Activated CD4-positive, alpha-beta memory T cell treated with anti-CD3 and anti-CD28 coated beads, Interleukin-2, amount 10 ng/mL, durations not matched to agents 7 days and 5 days (primary cell): ENCODE measurements at regions not wholly inside any gene's neighbourhood (a gene's known extent, or its start where the extent isn't known, plus 50 kb on each side); places are given as distances from the start of the nearest gene placed in this dataset.

Source experiments
- CTCF ChIA-PET: fragments of 350-600 bp; sonication (Branson Sonifier 250); formaldehyde crosslinking; loops from one replicate; lab custom pipeline; 2021; ENCODE audit warnings: antibody characterized with exemption, inconsistent platforms; lab: Charles Lee
- POLR2A ChIA-PET: fragments of 350-600 bp; sonication (Branson Sonifier 250); formaldehyde crosslinking; loops from one replicate; lab custom pipeline; 2021; ENCODE audit warnings: antibody characterized with exemption; lab: Charles Lee
- DNase-seq: peaks from one replicate; pipeline ENCODE4 v3.0.0-alpha.2; 2020
- H3K27ac Mint-ChIP-seq: one replicate; pipeline ENCODE4 v1.8.0; 2021; ENCODE audit warnings: mild to moderate bottlenecking, mixed read lengths
- H3K27me3 Mint-ChIP-seq: one replicate; pipeline ENCODE4 v1.8.0; 2021; ENCODE audit warnings: mixed read lengths
- H3K36me3 Mint-ChIP-seq: one replicate; pipeline ENCODE4 v1.8.0; 2021; ENCODE audit warnings: low read depth, mixed read lengths
- H3K4me1 Mint-ChIP-seq: one replicate; pipeline ENCODE4 v1.8.0; 2021; ENCODE audit warnings: mixed read lengths
- H3K4me3 Mint-ChIP-seq: one replicate; pipeline ENCODE4 v1.8.0; 2021; ENCODE audit warnings: mild to moderate bottlenecking, mixed read lengths
- H3K9me3 Mint-ChIP-seq: one replicate; pipeline ENCODE4 v1.8.0; 2021; ENCODE audit warnings: mixed read lengths

- no peaks in the 10 kb centered on the region for H3K27me3 Mint-ChIP-seq
- no peak for DNase-seq
- H3K9me3 Mint-ChIP-seq, result no peaks in the 10 kb centered on the region
- H3K4me3 Mint-ChIP-seq, result no peak overlapping the region
- H3K27ac Mint-ChIP-seq, result no peak overlapping the region
- ChIA-PET POLR2A (no interaction called here), CTCF (no interaction called here)
- H3K36me3 Mint-ChIP-seq, result no peaks in the 10 kb centered on the region
- no peaks in the 10 kb centered on the region for H3K4me1 Mint-ChIP-seq
These were observed 433.6 kb downstream of the PMP22 start for GRCh38 chr17:14831491-14831890.

- H3K27me3 Mint-ChIP-seq, result no peaks in the 10 kb centered on the region
- no peaks in the 10 kb centered on the region for H3K4me1 Mint-ChIP-seq
- ChIA-PET POLR2A (no interaction called here), CTCF (no interaction called here)
- no peak overlapping the region for H3K4me3 Mint-ChIP-seq
- H3K36me3 Mint-ChIP-seq, result no peaks in the 10 kb centered on the region
- no peak overlapping the region for H3K27ac Mint-ChIP-seq
- no peak for DNase-seq
- H3K9me3 Mint-ChIP-seq, result peaks cover 2% of the 10 kb centered on the region
These were observed 437.7 kb downstream of the PMP22 start for GRCh38 chr17:14827396-14827919.

GRCh38 chr17:14826358-14826757 lies 438.8 kb downstream of the PMP22 start:
- Mint-ChIP-seq H3K9me3 (peaks cover 2% of the 10 kb centered on the region), H3K4me1 (no peaks in the 10 kb centered on the region), H3K4me3 (no peak overlapping the region), H3K36me3 (no peaks in the 10 kb centered on the region), H3K27me3 (no peaks in the 10 kb centered on the region), H3K27ac (no peak overlapping the region)
- POLR2A ChIA-PET, result no interaction called here
- no peak for DNase-seq
- CTCF ChIA-PET, result no interaction called here

- H3K9me3 Mint-ChIP-seq, result peaks cover 11% of the 10 kb centered on the region
- H3K27ac Mint-ChIP-seq, result no peak overlapping the region
- ChIA-PET POLR2A (no interaction called here), CTCF (no interaction called here)
- H3K4me3 Mint-ChIP-seq, result no peak overlapping the region
- H3K36me3 Mint-ChIP-seq, result no peaks in the 10 kb centered on the region
- no peaks in the 10 kb centered on the region for H3K27me3 Mint-ChIP-seq
- H3K4me1 Mint-ChIP-seq, result no peaks in the 10 kb centered on the region
- DNase-seq, result no peak
These were observed 446.7 kb downstream of the PMP22 start for GRCh38 chr17:14818469-14818868.

- POLR2A ChIA-PET, result no interaction called here
- Mint-ChIP-seq H3K4me3 (no peak overlapping the region), H3K4me1 (no peaks in the 10 kb centered on the region), H3K36me3 (no peaks in the 10 kb centered on the region), H3K9me3 (peaks cover 8% of the 10 kb centered on the region), H3K27me3 (no peaks in the 10 kb centered on the region), H3K27ac (no peak overlapping the region)
- no peak for DNase-seq
- CTCF ChIA-PET, result no interaction called here
These were observed 450.0 kb downstream of the PMP22 start for GRCh38 chr17:14815079-14815478.

GRCh38 chr17:14813649-14814370 lies 451.3 kb downstream of the PMP22 start:
- CTCF ChIA-PET, result interaction anchor here (1.2 kb wide), 1 partner anchor 1217 kb away, joined by 3 read pairs; no protein-coding TSS in a partner anchor
- H3K4me3 Mint-ChIP-seq, result no peak overlapping the region
- H3K4me1 Mint-ChIP-seq, result no peaks in the 10 kb centered on the region
- POLR2A ChIA-PET, result interaction anchor here (0.6 kb wide), 1 partner anchor 38 kb away, joined by 3 read pairs; no protein-coding TSS in a partner anchor
- no peak overlapping the region for H3K27ac Mint-ChIP-seq
- H3K27me3 Mint-ChIP-seq, result no peaks in the 10 kb centered on the region
- no peaks in the 10 kb centered on the region for H3K36me3 Mint-ChIP-seq
- peaks cover 8% of the 10 kb centered on the region for H3K9me3 Mint-ChIP-seq
- no peak for DNase-seq

- H3K36me3 Mint-ChIP-seq, result no peaks in the 10 kb centered on the region
- H3K27ac Mint-ChIP-seq, result no peak overlapping the region
- H3K27me3 Mint-ChIP-seq, result peaks cover 2% of the 10 kb centered on the region
- CTCF ChIA-PET, result no interaction called here
- H3K9me3 Mint-ChIP-seq, result no peaks in the 10 kb centered on the region
- POLR2A ChIA-PET, result interaction anchor here (0.8 kb wide), 1 partner anchor 94 kb away, joined by 4 read pairs; no protein-coding TSS in a partner anchor
- H3K4me1 Mint-ChIP-seq, result no peaks in the 10 kb centered on the region
- no peak for DNase-seq
- H3K4me3 Mint-ChIP-seq, result no peak overlapping the region
These were observed 456.7 kb downstream of the PMP22 start for GRCh38 chr17:14808425-14808824.

GRCh38 chr17:14805348-14805747 lies 459.8 kb downstream of the PMP22 start:
- H3K36me3 Mint-ChIP-seq, result no peaks in the 10 kb centered on the region
- H3K27me3 Mint-ChIP-seq, result peaks cover 2% of the 10 kb centered on the region
- no peak overlapping the region for H3K27ac Mint-ChIP-seq
- H3K4me1 Mint-ChIP-seq, result no peaks in the 10 kb centered on the region
- POLR2A ChIA-PET, result no interaction called here
- H3K4me3 Mint-ChIP-seq, result no peak overlapping the region
- no peaks in the 10 kb centered on the region for H3K9me3 Mint-ChIP-seq
- CTCF ChIA-PET, result no interaction called here
- DNase-seq, result no peak

- ChIA-PET POLR2A (no interaction called here), CTCF (no interaction called here)
- DNase-seq, result no peak
- H3K9me3 Mint-ChIP-seq, result peaks cover 3% of the 10 kb centered on the region
- H3K4me3 Mint-ChIP-seq, result no peak overlapping the region
- peaks cover 2% of the 10 kb centered on the region for H3K27me3 Mint-ChIP-seq
- no peak overlapping the region for H3K27ac Mint-ChIP-seq
- no peaks in the 10 kb centered on the region for H3K4me1 Mint-ChIP-seq
- no peaks in the 10 kb centered on the region for H3K36me3 Mint-ChIP-seq
These were observed 461.3 kb downstream of the PMP22 start for GRCh38 chr17:14803826-14804225.

GRCh38 chr17:14797801-14798200 lies 467.3 kb downstream of the PMP22 start:
- no peak overlapping the region for H3K4me3 Mint-ChIP-seq
- CTCF ChIA-PET, result no interaction called here
- POLR2A ChIA-PET, result no interaction called here
- DNase-seq, result no peak
- peaks cover 3% of the 10 kb centered on the region for H3K9me3 Mint-ChIP-seq
- H3K27ac Mint-ChIP-seq, result no peak overlapping the region
- no peaks in the 10 kb centered on the region for H3K36me3 Mint-ChIP-seq
- H3K4me1 Mint-ChIP-seq, result no peaks in the 10 kb centered on the region
- no peaks in the 10 kb centered on the region for H3K27me3 Mint-ChIP-seq

GRCh38 chr17:14797021-14797420 lies 468.1 kb downstream of the PMP22 start:
- CTCF ChIA-PET, result no interaction called here

GRCh38 chr17:14794961-14795360 lies 470.2 kb downstream of the PMP22 start:
- peaks cover 4% of the 10 kb centered on the region for H3K27me3 Mint-ChIP-seq
- no peaks in the 10 kb centered on the region for H3K36me3 Mint-ChIP-seq
- peaks cover 3% of the 10 kb centered on the region for H3K9me3 Mint-ChIP-seq
- no peak overlapping the region for H3K4me3 Mint-ChIP-seq
- ChIA-PET CTCF (no interaction called here), POLR2A (no interaction called here)
- no peaks in the 10 kb centered on the region for H3K4me1 Mint-ChIP-seq
- no peak for DNase-seq
- no peak overlapping the region for H3K27ac Mint-ChIP-seq

More at GRCh38 chr17:14797021-14797420, 468.1 kb downstream of the PMP22 start:
- POLR2A ChIA-PET, result no interaction called here
- peaks cover 2% of the 10 kb centered on the region for H3K27me3 Mint-ChIP-seq
- no peaks in the 10 kb centered on the region for H3K4me1 Mint-ChIP-seq
- DNase-seq, result no peak
- no peaks in the 10 kb centered on the region for H3K36me3 Mint-ChIP-seq
- H3K9me3 Mint-ChIP-seq, result peaks cover 3% of the 10 kb centered on the region
- no peak overlapping the region for H3K4me3 Mint-ChIP-seq
- no peak overlapping the region for H3K27ac Mint-ChIP-seq

- POLR2A ChIA-PET, result no interaction called here
- no peak overlapping the region for H3K27ac Mint-ChIP-seq
- H3K36me3 Mint-ChIP-seq, result no peaks in the 10 kb centered on the region
- H3K27me3 Mint-ChIP-seq, result peaks cover 12% of the 10 kb centered on the region
- H3K4me1 Mint-ChIP-seq, result no peaks in the 10 kb centered on the region
- no peak for DNase-seq
- no peak overlapping the region for H3K4me3 Mint-ChIP-seq
- CTCF ChIA-PET, result no interaction called here
- no peaks in the 10 kb centered on the region for H3K9me3 Mint-ChIP-seq
These were observed 471.9 kb downstream of the PMP22 start for GRCh38 chr17:14793237-14793636.

GRCh38 chr17:14792746-14793145 lies 472.4 kb downstream of the PMP22 start:
- ChIA-PET CTCF (no interaction called here), POLR2A (no interaction called here)
- no peaks in the 10 kb centered on the region for H3K9me3 Mint-ChIP-seq
- no peak overlapping the region for H3K27ac Mint-ChIP-seq
- H3K27me3 Mint-ChIP-seq, result peaks cover 12% of the 10 kb centered on the region
- no peak for DNase-seq
- H3K36me3 Mint-ChIP-seq, result no peaks in the 10 kb centered on the region
- H3K4me3 Mint-ChIP-seq, result no peak overlapping the region
- no peaks in the 10 kb centered on the region for H3K4me1 Mint-ChIP-seq
